SK-N-MC (cell line): ENCODE measurements at regions not wholly inside any gene's neighbourhood (a gene's known extent, or its start where the extent isn't known, plus 50 kb on each side); places are given as distances from the start of the nearest gene placed in this dataset.

Experiments used
- EZH2 ChIP-seq: fragments of 200-600 bp; sonication (generic); IDR thresholded peaks from one replicate; pipeline ENCODE4 v1.6.1; 2017; ENCODE audit warnings: antibody characterized with exemption
- FOXP2 ChIP-seq: optimal IDR thresholded peaks from 2 replicates; pipeline ENCODE3; 2011; ENCODE audit warnings: mild to moderate bottlenecking, moderate library complexity; ENCODE audit not compliant: insufficient read depth; ENCODE audit errors: extremely low read length, control extremely low read depth
- POLR2AphosphoS5 ChIP-seq: IDR thresholded peaks from 2 replicates; pipeline ENCODE4 v1.6.1; 2012; ENCODE audit warnings: mild to moderate bottlenecking, low read depth, low read length, borderline replicate concordance

DNA sequence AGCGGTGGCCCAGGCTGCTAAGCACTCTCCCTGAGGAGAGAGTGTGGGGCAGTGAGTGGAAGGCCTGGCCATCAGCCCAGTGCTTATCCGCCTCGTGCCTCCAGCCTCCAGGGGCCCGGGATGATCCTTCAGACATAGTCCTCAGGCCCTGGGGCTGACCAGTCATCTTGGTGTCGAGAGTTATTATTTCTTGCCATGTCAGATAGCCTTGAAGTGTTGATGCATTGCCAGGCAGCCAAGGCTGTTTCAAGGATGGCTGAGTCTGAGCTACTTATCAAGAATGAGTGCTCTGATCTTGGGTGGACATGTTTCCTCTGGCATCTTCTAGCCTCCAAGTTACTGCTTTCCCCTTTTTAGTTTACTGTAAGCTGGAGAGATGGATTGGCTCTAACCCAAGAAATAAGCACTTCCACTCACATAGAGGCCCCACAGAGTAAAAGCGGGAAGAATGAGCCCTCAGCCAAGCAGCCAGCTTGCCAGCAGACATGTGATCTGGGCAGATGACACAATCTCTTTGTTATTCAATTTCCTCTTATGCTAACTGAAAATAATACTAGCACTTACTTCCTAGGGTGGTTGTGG is 136.5 kb upstream of the NAMPT start:
- TF ChIP-seq POLR2AphosphoS5: no peak; the same call in 1 of the 2 replicates
- TF ChIP-seq EZH2: no peak
- no peak for TF ChIP-seq FOXP2
